Uterus (tissue), 3 donors: ENCODE measurements at regions not wholly inside any gene's neighbourhood (a gene's known extent, or its start where the extent isn't known, plus 50 kb on each side); places are given as distances from the start of the nearest gene placed in this dataset.

Experiments
- DNase-seq, 2 donors: peaks; one replicate each; pipeline ENCODE4 v3.0.0-alpha.2; 2019 to 2020
- H3K27ac ChIP-seq, 2 donors: fragments of 200-600 bp; sonication (generic); 1 replicate in 1 of 2; 2 replicates in 1 of 2; pipeline ENCODE4 v1.5.1; 2016 to 2018
- H3K27me3 ChIP-seq, 2 donors: fragments of 200-600 bp; sonication (generic); one replicate each; pipeline ENCODE4 v1.5.1; 2018 to 2019; ENCODE audit warnings: control low read depth in 1 of 2
- H3K36me3 ChIP-seq, 2 donors: fragments of 200-600 bp; sonication (generic); one replicate each; pipeline ENCODE4 v1.5.1; 2019; ENCODE audit warnings: control low read depth in 1 of 2
- H3K4me1 ChIP-seq, 2 donors: fragments of 200-600 bp; sonication (generic); one replicate each; pipeline ENCODE4 v1.5.1; 2018 to 2019; ENCODE audit warnings: control low read depth in 1 of 2
- H3K4me3 ChIP-seq, 2 donors: fragments of 200-600 bp; sonication (generic); 1 replicate in 1 of 2; 2 replicates in 1 of 2; pipeline ENCODE4 v1.5.1; 2018 to 2019; ENCODE audit warnings: mild to moderate bottlenecking in 1 of 2
- H3K9me3 ChIP-seq, 2 donors: fragments of 200-600 bp; sonication (generic); one replicate each; pipeline ENCODE4 v1.5.1; 2019; ENCODE audit warnings: control low read depth in 1 of 2
- CTCF ChIP-seq, 4 experiments: fragments of 200-600 bp in 2 of 4; fragments of 450-650 bp in 2 of 4; sonication (generic) in 2 of 4; IDR thresholded peaks; one replicate each; pipeline ENCODE4 v1.5.1; 2016 to 2019; ENCODE audit warnings: antibody characterized with exemption in 4 of 4, mild to moderate bottlenecking in 2 of 4, moderate library complexity in 1 of 4
- POLR2A ChIP-seq, 2 donors: fragments of 450-650 bp; IDR thresholded peaks; one replicate each; pipeline ENCODE4 v1.6.1; 2016; ENCODE audit warnings: antibody characterized with exemption in 2 of 2, mild to moderate bottlenecking in 1 of 2, moderate library complexity in 1 of 2
- intact Hi-C: fragments of 100-400 bp; cut with DNase I; formaldehyde crosslinking; loops from one replicate; pipeline ENCODE4 v1.15.1; 2023; ENCODE audit warnings: low total_unique reads
- donor health status: DM: yes; HTN: yes; CAD: no.

GRCh38 chr22:48607901-48608662 lies 1219.6 kb downstream of the BRD1 start:
- no peak overlapping the region for H3K27ac ChIP-seq
- H3K27me3 ChIP-seq: no peaks in the 10 kb centered on the region
- TF ChIP-seq POLR2A (IDR thresholded peaks at IDR 0.05) (no peak), CTCF (IDR thresholded peaks at IDR 0.05) (no peak)
- no peaks in the 10 kb centered on the region for H3K9me3 ChIP-seq
- DNase-seq: no peak
- H3K4me1 ChIP-seq: no peaks in the 10 kb centered on the region
- intact Hi-C loops: no loop called here
- no peak overlapping the region for H3K4me3 ChIP-seq
- H3K36me3 ChIP-seq: no peaks in the 10 kb centered on the region

GRCh38 chr22:48606684-48607307 lies 1220.9 kb downstream of the BRD1 start:
- Histone ChIP-seq H3K9me3 (no peaks in the 10 kb centered on the region), H3K4me1 (no peaks in the 10 kb centered on the region), H3K4me3 (no peak overlapping the region), H3K36me3 (no peaks in the 10 kb centered on the region), H3K27ac (no peak overlapping the region), H3K27me3 (no peaks in the 10 kb centered on the region)
- intact Hi-C loops: no loop called here
- TF ChIP-seq POLR2A (IDR thresholded peaks at IDR 0.05) (no peak), CTCF (IDR thresholded peaks at IDR 0.05) (no peak)
- DNase-seq: no peak

GRCh38 chr22:48605856-48606481 lies 1221.7 kb downstream of the BRD1 start:
- no peak for DNase-seq
- H3K9me3 ChIP-seq: no peaks in the 10 kb centered on the region
- H3K27me3 ChIP-seq: no peaks in the 10 kb centered on the region
- intact Hi-C loops: no loop called here
- H3K4me3 ChIP-seq: no peak overlapping the region
- no peaks in the 10 kb centered on the region for H3K4me1 ChIP-seq
- H3K27ac ChIP-seq: no peak overlapping the region
- no peaks in the 10 kb centered on the region for H3K36me3 ChIP-seq
- no peak for TF ChIP-seq CTCF (IDR thresholded peaks at IDR 0.05)
- TF ChIP-seq POLR2A (IDR thresholded peaks at IDR 0.05): no peak

- Histone ChIP-seq H3K27me3 (no peaks in the 10 kb centered on the region), H3K4me1 (no peaks in the 10 kb centered on the region), H3K9me3 (no peaks in the 10 kb centered on the region), H3K27ac (no peak overlapping the region), H3K36me3 (no peaks in the 10 kb centered on the region), H3K4me3 (no peak overlapping the region)
- no peak for DNase-seq
- intact Hi-C loops: no loop called here
- TF ChIP-seq CTCF (IDR thresholded peaks at IDR 0.05) (no peak), POLR2A (IDR thresholded peaks at IDR 0.05) (no peak)
Measured at GRCh38 chr22:48605125-48605524, 1222.5 kb downstream of the BRD1 start.
